ENCODE measurements at regions not wholly inside any gene's neighbourhood (a gene's known extent, or its start where the extent isn't known, plus 50 kb on each side); places are given as distances from the start of the nearest gene placed in this dataset.
"Not testable (repeated sequence)": the region's sequence is repeated elsewhere in the genome, so short reads cannot be mapped to it uniquely, and the experiment has no call there.

DNA sequence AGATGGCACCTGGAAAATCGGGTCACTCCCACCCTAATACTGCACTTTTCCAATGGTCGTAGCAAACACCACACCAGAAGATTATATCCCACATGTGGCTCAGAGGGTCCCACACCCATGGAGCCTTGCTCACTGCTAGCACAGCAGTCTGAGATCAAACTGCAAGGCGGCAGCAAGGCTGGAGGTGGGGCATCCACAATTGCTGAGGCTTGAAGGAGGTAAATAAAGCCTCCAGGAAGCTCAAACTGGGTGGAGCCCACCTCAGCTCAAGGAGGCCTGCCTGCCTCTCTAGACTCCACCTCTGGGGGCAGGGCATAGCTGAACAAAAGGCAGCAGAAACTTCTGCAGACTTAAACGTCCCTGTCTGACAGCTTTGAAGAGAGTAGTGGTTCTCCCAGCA, 192.0 kb upstream of the SCN7A start:
- TF ChIP-seq, protein P1, sequence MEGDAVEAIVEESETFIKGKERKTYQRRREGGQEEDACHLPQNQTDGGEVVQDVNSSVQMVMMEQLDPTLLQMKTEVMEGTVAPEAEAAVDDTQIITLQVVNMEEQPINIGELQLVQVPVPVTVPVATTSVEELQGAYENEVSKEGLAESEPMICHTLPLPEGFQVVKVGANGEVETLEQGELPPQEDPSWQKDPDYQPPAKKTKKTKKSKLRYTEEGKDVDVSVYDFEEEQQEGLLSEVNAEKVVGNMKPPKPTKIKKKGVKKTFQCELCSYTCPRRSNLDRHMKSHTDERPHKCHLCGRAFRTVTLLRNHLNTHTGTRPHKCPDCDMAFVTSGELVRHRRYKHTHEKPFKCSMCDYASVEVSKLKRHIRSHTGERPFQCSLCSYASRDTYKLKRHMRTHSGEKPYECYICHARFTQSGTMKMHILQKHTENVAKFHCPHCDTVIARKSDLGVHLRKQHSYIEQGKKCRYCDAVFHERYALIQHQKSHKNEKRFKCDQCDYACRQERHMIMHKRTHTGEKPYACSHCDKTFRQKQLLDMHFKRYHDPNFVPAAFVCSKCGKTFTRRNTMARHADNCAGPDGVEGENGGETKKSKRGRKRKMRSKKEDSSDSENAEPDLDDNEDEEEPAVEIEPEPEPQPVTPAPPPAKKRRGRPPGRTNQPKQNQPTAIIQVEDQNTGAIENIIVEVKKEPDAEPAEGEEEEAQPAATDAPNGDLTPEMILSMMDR (IDR thresholded peaks at IDR 0.05; ENCODE audit: low read depth, low read length) = not testable (repeated sequence)
- not testable (repeated sequence) for TF ChIP-seq EZH2phosphoT487 (IDR thresholded peaks at IDR 0.05; ENCODE audit: low read depth)

All from OCI-LY3 (cell line).